IPS DF 4.7 (cell line): ENCODE measurements at regions not wholly inside any gene's neighbourhood (a gene's known extent, or its start where the extent isn't known, plus 50 kb on each side); places are given as distances from the start of the nearest gene placed in this dataset.

ENCODE experiments used
- DNase-seq: peaks from one replicate; pipeline ENCODE4 v3.0.0-alpha.2; 2013; ENCODE audit warnings: low spot score; ENCODE audit errors: extremely low read depth

DNA sequence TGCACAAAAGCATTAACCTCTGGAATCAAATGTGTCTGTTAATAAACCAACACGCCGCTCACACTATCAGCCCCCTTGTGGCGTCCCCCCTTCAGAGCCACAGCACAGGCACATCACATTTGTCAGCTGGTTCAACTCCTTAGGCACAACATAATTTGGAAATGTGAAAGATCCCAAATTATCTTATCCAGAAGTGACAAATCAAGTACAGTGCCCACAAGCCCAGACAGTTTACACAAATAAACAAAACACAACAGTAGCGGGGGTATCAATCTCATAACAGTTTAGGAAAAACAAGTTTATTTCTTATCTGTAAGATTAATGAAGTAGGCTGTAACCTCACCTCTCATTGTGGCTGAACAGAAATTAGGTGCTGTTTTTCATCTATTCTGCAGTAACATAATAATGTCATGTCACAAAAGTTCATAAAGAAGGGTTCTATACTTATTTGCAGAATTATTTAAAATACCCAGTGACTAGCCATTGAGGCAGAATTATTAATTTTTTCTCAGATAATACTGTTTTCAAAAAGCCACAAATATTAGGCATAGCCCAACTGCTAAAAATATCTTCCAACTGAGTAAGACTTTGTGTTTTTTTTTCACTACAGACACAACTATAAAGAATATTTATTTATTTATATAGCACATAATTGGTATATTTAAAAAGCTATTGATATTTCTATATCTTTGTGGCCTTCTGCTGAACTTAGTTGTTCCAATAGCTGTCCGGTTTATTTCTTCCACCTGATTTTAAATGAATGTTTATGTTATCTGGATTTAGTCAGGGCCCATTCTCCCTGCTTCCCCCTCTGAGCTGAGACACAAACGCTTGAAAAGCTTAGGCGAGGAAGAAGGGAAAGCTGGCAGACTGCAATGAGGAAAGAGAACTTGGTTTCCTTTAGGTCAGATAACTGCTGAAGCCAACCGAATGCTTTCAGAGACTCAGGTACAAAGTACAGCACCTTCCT lies 214.7 kb downstream of the QDPR start:
- DNase-seq, result no peak

DNA sequence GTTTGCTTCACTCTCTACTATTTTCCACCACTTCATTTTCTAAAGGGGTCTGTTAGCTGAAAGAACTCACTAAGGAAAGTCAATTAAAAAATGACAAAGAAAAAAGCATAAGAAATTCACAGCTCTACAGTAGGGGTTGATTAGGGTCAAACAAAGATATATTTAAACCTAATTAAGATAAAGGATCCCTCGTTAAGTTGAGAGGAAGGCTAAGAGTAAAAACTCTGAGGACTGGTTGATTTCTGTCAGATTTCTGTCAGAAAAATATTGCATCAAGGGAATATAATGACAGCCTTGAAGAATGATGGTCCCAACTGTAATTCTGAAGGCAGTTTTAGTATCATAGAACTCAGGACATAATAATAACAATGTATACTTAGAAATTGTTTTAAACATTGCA lies 218.0 kb downstream of the QDPR start:
- no peak for DNase-seq

DNA sequence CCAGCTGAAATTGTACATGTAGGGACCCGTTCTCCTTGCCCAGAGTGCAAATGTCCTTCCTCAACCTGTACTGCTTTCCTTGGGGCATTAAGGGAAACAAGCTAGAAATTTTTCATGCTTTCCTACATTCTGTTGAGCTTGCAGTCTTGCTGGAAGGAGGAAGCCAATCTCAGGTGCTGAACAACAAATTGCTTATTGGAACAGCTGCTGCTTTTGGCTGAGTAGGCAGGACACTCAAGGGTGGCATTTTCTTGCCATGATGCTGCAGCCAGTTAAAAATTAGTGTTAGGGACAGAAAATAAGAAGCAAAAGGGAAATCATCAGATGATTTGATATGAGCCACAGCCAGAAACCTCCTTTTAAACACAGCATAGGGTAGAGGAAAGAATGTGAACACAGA lies 223.7 kb downstream of the QDPR start:
- no peak for DNase-seq

DNA sequence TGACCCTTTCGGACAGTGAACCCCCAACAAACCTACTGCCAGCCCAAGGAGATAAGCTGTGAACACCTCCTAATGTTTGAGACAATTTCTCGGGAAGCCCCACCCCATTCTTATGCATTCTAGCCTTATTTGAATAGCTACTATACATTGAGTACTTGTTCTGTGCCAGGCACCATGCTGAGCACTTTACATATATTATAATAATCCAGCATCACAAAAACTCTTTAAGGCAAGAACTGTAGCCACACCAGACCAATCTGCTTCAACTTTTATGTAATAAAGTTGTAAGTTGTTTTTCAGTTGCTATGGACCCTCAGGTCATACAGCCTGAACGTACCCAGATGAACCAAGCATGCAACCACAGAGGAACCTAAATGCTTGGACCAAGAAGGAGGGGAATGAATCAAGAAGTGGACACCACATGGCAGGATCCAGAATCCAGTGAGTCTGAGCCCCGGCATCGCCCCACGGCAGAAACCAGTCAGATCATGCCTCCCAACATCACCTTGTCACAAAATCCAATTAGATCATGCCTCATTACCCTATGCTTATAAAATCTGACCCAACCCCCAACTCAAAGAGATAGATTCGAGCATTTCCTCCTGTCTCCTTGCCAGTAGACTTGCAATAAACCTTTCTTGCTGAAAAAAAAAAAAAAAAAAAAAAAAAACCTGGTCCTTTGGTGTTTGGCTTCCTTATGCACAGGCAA lies 225.0 kb downstream of the QDPR start:
- no peak for DNase-seq

DNA sequence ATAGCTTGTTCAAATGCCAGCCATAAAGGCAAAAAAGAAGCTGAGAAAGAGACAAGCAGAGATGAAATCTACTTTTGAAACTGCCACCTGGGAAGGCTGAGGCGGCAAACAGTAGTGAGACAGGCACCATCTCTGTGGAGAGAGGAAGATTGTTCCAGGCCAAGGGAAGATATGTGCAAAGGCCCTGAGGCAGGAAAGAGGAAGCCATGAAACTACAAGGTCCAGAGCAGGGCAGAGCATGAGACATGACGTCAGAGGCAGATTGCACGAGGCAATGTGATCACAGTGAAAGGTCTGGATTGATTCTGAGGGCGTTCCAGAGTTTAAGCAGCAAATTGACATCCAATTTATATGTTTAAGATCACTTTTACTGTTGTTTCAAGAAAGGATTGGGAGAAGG lies 226.1 kb downstream of the QDPR start:
- DNase-seq, result no peak

DNA sequence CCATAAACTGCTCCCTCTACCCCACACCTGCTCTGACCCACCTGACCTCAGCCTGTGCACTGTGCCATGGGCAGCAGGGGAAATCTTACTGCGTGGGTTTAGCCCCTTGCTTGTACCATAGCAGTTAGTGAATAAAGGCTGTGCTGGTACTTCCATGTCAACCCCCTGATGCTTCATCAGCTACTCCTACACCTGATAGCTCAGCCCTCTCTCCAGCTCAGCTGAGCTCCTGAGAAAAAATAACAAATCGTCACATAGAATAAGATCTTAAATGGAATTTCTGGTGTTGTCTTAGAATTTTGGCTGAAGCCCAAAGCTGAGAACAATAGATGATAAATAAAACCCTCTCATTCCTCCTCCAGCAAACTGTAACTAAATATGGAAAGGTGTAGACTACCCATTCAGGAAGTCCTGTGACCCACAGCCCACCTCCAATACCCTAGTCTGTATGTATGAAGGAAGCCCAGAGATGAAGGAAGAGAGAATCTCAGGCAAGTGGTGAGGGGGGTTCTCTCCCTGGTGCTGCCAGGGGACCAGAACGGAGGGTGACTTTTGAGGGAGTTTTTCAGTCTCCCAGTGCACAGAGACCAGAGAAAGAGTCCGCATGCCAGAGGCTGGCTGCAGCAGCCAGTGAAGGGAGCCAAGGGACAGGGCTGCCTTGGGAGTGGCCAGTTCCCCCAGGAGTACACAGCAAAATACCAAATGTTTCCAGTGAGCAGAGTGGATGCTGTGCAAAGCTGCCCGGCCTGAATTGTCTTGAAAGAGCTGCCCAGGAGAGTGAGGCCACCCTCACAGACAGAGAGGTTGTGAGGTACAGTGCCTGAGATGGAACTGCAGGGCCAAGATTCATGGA lies 227.3 kb downstream of the QDPR start:
- DNase-seq, result no peak

DNA sequence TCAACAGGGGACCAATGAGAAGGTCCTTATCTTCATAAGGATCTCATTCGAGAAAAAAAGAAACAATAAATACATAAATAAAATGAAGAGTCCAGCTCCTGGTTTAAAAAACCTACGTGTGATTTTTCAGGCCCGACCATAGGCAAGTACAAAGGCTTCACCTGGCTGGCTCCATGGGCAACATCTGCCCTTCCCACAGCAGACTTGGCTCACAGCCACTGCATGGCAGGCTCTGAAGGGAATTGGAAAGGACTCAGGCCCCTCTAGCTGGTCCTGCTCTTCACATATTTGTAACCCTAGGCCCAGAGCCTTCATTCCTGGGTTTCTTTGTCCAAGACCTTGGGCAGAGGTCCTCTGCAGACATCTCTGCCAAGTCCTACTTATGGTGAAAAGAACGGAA lies 228.1 kb downstream of the QDPR start:
- no peak for DNase-seq

DNA sequence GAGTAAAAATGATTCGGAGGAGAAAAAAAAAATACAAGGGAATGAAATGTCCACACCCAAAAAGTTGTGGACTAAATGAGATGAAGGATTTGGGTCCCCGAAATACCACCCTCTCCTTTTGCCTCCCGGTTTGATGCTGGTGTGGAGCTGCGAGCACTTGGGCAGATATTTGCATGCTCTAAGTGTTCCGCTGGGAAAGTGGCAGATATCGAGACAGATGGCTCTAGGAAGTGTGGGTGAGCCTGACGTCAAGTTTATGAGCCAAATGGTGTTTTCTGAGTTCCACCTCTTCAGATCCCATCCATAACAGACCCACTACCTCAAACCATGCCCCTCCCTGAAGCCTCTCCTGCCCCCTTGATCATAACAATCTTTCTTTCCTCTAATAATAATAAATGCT lies 228.6 kb downstream of the QDPR start:
- DNase-seq, result no peak

DNA sequence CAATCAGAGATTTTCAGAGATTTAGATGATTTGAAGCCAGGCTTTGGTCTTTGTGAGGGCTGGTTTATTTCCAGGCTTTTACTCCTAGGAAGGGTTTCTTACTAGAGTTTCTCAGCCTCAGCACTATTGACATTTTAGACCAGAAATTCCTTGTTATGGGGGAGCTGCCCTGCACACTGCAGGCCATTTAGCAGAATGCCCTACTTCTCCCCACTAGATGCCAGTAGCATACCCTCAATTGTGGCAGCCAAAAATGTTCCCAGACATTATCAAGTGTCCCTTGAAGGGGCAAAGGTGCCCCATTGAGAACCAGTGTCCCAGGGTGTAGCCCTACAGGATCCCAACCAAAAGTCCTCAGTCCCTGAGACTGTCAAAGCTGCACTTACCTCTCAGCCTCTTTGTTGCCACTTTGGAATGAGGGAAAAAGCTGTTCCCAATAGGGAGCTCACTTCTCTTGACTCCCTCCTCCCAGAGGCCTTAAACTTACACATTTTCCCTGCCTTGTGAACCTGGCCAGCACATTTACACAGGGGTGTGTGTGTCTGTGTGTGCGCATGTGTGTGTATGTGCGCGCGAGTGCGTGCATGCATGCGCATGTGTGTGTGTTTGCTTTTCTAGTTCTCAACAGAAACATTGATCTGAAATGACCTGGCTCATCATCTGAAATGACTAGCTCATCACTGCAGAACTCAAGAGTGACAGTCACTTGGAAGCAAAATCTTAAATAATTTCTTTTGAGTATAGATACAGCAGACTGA lies 231.4 kb downstream of the QDPR start:
- DNase-seq, result no peak

DNA sequence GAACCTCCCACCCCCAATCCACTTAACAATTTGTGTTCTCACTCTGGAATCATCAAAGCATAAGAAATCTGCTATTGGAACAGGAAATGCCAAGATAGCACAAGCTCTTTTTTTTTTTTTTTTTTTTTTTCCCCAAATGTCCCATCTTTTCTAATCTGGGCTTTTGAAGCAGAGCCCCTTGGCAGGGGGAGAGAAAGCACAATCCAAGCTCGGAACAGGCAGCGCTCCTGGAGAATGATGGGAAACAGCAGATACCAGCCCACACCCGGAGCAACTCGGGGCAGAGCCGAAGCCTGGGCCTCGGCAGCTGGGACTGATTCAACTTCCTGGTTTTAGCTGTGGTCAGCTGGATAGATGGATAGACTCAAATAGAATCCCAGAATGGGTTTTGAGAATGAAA lies 235.1 kb downstream of the QDPR start:
- no peak for DNase-seq

DNA sequence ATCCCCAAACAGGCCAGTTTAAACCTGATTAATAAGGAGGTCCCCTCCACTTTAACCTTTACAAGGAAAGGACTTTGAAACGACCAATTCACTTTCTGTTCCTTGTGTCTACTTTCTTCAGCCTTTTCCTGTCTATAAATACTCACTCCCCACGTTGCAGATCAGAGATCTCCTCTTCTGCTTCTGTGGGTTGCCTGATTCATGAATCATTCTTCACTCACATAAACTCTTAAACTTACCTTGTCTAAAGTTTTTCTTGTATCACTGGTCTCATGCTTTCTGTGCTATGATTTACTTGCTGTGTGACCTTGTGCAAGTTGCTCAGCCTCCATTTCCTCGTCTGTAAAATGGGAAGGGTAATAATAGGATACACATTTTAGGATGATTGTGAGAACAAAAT lies 236.1 kb downstream of the QDPR start:
- no peak for DNase-seq

DNA sequence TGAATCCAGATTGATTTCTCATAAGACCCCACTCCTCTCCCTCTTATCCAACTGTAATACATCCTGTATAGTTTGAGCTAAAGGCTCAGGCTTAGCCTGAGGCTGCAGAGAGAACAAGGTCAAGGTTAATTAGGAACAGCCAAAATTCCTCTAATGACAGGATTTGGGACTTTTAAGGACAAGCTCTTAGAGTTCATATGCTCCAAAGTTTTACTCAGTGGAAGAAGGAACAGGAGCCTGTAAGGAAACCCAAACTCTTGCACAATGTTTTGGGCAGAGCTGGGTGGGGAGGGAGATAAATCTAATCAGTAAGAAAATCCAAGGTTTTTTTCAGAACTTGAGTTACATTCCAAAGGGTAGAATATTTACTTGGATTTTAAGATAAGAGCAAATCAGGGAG lies 238.8 kb downstream of the QDPR start:
- no peak for DNase-seq

DNA sequence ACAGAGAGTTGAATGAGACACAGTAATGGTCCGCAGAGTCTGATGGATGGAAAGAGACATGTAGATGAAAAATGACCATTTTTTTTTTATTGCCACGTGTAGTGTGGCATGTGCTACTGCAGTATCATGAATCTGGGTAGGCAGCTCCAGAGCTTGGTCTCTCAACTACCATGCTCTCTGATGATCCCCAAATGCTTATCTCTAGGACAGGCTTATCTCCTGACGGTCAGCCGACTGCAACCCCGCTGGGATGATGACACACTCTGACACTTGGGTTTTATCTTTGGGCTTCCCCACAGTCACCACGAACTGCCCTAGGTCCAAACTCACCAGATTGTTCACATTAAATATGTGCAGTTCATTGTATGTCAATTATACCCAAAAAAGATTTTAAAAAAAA lies 239.7 kb downstream of the QDPR start:
- DNase-seq, result no peak

DNA sequence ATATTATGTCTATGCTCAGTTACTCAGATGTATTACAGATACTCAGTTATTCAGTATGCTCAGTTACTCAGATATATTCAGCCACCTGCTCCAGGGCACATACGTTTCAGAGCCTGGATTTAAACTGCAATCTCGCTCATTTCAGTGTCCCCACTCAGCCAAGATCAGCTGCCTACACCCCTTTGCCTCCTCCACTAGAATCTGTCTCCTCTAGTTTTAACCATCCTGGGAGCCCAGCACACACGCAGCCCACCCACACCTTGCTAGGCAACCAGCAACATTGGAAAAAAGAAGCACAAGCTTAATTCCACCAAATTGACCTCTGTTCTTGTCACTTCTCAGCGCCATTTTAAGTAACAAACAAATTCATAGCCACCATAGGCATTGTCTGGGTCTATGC lies 246.2 kb downstream of the QDPR start:
- DNase-seq, result no peak

DNA sequence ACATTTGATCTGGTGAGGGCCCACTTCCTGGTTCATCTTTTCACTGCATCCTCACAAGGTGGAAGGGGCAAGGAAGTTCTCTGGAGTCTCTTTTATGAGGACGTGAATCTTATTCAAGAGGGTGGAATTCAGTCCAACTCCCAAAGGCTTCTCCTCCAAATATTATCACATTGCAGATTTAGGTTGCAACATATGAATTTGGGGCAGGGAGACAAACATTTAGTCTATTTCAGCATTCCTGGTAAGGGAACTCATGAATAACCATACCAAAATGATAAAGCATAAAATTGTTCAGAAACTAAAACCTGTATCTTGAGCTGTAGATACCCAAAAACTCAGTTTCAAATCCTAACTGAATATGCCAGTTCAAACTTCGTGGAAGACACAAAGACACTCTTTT lies 246.8 kb downstream of the QDPR start:
- no peak for DNase-seq

DNA sequence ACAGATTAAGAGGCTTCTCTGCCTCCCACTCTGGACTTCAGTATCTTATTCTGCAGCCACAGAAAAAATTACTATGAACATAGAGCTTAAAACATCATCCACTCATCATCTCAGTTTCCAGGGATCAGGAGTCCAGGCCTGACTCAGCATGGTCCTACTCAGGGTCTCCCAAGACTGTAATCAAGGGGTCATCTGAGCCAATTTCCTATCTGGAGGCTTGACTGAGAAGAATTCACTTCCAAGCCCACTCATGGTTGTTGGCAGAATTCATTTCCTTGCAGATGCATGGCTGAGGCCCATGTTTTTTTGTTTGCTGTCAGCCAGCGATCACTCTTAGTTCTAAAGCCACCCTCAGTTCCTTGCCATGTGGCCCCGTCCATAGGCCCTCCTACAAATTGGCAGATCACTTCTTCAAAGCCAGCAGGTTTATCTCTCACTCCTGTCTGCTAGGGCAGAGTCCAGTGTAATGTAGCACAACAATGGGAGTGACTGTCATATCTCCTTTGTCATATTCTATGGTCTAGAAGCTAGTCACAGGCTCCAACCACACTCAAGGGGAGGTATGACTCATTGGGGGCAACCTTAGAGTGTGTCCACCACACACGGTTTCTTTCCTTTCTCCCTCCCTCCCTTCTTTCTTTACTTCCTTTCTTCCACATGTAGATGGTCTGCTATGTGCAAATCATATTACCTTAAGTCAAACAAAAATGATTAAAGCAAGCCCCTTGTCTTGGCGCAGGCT lies 251.6 kb downstream of the QDPR start:
- no peak for DNase-seq

DNA sequence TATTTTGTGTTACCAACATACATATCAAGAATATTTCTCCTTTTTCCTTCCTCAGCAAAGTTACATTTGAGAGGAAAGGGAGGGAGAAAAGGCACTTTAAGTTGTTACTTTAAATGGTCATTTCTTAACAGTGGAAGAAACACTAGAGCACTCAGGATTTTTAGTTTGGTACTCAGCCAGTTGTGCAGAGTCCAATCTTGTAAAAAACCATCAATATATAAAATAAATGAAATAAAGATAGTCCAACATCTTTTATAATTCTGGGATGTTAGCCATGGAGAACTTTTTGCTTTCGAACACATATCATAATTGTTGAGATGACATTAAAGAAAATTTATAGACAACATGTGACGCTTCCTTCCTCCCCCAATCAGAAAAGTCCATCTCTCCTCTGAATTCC lies 253.8 kb downstream of the QDPR start:
- DNase-seq, result no peak

DNA sequence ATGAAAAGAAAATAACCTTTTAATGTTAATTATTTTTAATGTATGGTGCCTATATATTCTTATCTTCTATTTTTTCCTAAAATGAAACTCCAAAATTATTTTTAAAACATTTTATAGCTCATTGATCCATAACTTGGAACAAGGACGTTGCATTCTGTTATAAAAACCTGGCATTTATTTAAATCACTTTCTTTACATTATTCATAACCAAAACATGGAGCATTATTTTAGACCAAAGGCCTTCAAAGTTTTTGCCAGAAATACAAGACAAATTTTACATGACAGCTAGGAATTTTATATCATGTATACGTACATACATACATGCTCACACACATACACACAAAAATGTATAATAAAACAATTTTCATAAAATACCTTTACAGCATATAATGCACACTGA lies 259.8 kb downstream of the QDPR start:
- DNase-seq, result no peak

DNA sequence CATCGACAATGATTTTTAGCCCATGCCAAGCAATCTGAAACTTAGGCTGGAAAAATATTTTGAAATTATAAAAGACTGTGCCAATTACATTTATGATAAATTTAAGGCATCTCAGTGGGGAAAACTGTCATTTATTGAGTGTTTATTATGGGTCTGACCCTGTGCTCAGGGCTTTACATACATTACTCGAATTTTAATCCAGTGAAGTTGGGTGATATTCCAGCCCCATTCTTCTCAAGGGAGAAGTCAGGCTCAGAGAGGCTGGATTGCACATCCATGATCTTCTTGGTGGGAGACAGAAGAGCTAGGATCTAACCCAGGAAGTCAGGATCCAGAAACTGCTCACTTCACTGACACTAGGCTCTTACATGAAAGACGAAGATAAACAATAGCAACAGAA lies 260.8 kb downstream of the QDPR start:
- no peak for DNase-seq

DNA sequence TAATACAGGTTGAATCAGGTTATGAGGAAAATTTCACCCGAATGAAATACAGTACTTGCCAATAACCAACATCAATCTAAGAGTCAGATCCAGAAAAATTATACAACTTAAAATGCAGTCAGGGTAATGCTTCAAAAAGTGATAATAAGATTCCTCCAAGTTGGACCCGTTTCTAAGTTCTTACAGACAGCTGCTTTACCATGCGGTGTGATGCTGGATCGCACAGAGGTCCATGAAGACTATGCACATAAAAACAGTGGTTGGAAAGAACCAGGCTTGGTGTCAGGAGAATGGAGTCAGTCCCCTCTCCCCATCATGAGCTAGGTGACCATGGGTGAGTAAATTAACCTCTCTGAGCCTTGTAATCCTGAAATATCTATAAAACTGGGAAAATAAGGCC lies 261.3 kb downstream of the QDPR start:
- no peak for DNase-seq
